ENCODE measurements at regions not wholly inside any gene's neighbourhood (a gene's known extent, or its start where the extent isn't known, plus 50 kb on each side); places are given as distances from the start of the nearest gene placed in this dataset.

- Histone ChIP-seq H3K27ac (no peak overlapping the region), H3K9me3 (peaks cover 0 to 22% (median 0%) of the 10 kb centered on the region in 3 donors), H3K4me3 (no peak overlapping the region), H3K27me3 (peaks cover 21% of the 10 kb centered on the region), H3K36me3 (no peaks in the 10 kb centered on the region), H3K4me1 (no peaks in the 10 kb centered on the region)
- no peak for ATAC-seq
- TF ChIP-seq POLR2A (IDR thresholded peaks at IDR 0.05) (no peak), CTCF (IDR thresholded peaks at IDR 0.05) (no peak), POLR2AphosphoS5 (IDR thresholded peaks at IDR 0.05) (no peak), EP300 (IDR thresholded peaks at IDR 0.05) (no peak)
- 70 to 80% methylated on average over 1 to 2 of the region's 12 CpGs for WGBS, 2 donors (ENCODE audit: low coverage in 1 of 2)
Observed at GRCh38 chr7:156005202-156005691, 193.0 kb upstream of the SHH start.

GRCh38 chr7:156004265-156005201, 192.3 kb upstream of the SHH start:
- 63% methylated on average over 14 of the region's 38 CpGs; no CpG with 5 or more reads in 1 of the 2 donors for WGBS, 2 donors (ENCODE audit: low coverage in 1 of 2)
- no peak for TF ChIP-seq EP300 (IDR thresholded peaks at IDR 0.05)
- TF ChIP-seq POLR2A (IDR thresholded peaks at IDR 0.05), result no peak
- TF ChIP-seq POLR2AphosphoS5 (IDR thresholded peaks at IDR 0.05), result no peak
- no peak for TF ChIP-seq CTCF (IDR thresholded peaks at IDR 0.05)
- H3K27ac ChIP-seq, result no peak overlapping the region
- no peak for ATAC-seq
- no peak overlapping the region for H3K4me3 ChIP-seq
- no peaks in the 10 kb centered on the region for H3K36me3 ChIP-seq
- H3K9me3 ChIP-seq, result peaks cover 0 to 15% (median 0%) of the 10 kb centered on the region in 3 donors
- H3K4me1 ChIP-seq, result no peaks in the 10 kb centered on the region
- H3K27me3 ChIP-seq, result peaks cover 27% of the 10 kb centered on the region

GRCh38 chr7:156003220-156004162, 191.2 kb upstream of the SHH start:
- H3K27ac ChIP-seq, result no peak overlapping the region
- WGBS, 2 donors (ENCODE audit: low coverage in 1 of 2), result 50 to 70% methylated on average over 4 to 15 of the region's 22 CpGs
- H3K4me3 ChIP-seq, result no peak overlapping the region
- TF ChIP-seq EP300 (IDR thresholded peaks at IDR 0.05) (no peak), POLR2A (IDR thresholded peaks at IDR 0.05) (no peak), CTCF (IDR thresholded peaks at IDR 0.05) (no peak), POLR2AphosphoS5 (IDR thresholded peaks at IDR 0.05) (no peak)
- H3K4me1 ChIP-seq, result no peaks in the 10 kb centered on the region
- peaks cover 0 to 8% (median 0%) of the 10 kb centered on the region in 3 donors for H3K9me3 ChIP-seq
- no peaks in the 10 kb centered on the region for H3K36me3 ChIP-seq
- ATAC-seq, result no peak
- H3K27me3 ChIP-seq, result peaks cover 38% of the 10 kb centered on the region

GRCh38 chr7:156002362-156003066, 190.3 kb upstream of the SHH start:
- Histone ChIP-seq H3K27ac (no peak overlapping the region), H3K4me1 (no peaks in the 10 kb centered on the region), H3K36me3 (no peaks in the 10 kb centered on the region), H3K9me3 (peaks cover 0 to 4% (median 0%) of the 10 kb centered on the region in 3 donors), H3K27me3 (peaks cover 47% of the 10 kb centered on the region), H3K4me3 (no peak overlapping the region)
- WGBS, 2 donors (ENCODE audit: low coverage in 1 of 2), result 76% methylated on average over 8 to 14 of the region's 17 CpGs
- no peak for TF ChIP-seq POLR2AphosphoS5 (IDR thresholded peaks at IDR 0.05)
- TF ChIP-seq CTCF (IDR thresholded peaks at IDR 0.05), result no peak
- TF ChIP-seq EP300 (IDR thresholded peaks at IDR 0.05), result no peak
- no peak for TF ChIP-seq POLR2A (IDR thresholded peaks at IDR 0.05)
- no peak for ATAC-seq
